Cardiac muscle cell (in vitro differentiated cells and primary cell): ENCODE measurements at regions not wholly inside any gene's neighbourhood (a gene's known extent, or its start where the extent isn't known, plus 50 kb on each side); places are given as distances from the start of the nearest gene placed in this dataset.

Source experiments
- DNase-seq, 2 donors: peaks; one replicate each; pipeline versions ENCODE4 v3.0.0 to v3.0.0-alpha.2; 2010 to 2017; ENCODE audit warnings: low read depth in 1 of 2, low spot score in 1 of 2
- H3K27ac ChIP-seq: fragments of 200-600 bp; sonication (generic); 2 replicates; pipeline ENCODE4 v1.5.1; 2016
- H3K27me3 ChIP-seq: fragments of 200-600 bp; sonication (generic); 2 replicates; pipeline ENCODE4 v1.6.0; 2016; ENCODE audit warnings: control low read depth
- H3K36me3 ChIP-seq: fragments of 200-600 bp; sonication (generic); 2 replicates; pipeline ENCODE4 v1.5.1; 2016; ENCODE audit warnings: control low read depth
- H3K4me1 ChIP-seq: fragments of 200-600 bp; sonication (generic); 2 replicates; pipeline ENCODE4 v1.8.1; 2017; ENCODE audit warnings: low read depth, mild to moderate bottlenecking, mixed run types
- H3K4me3 ChIP-seq: fragments of 200-600 bp; sonication (generic); 2 replicates; pipeline ENCODE4 v1.5.1; 2016; ENCODE audit warnings: mild to moderate bottlenecking
- H3K9me3 ChIP-seq: fragments of 200-600 bp; sonication (generic); 2 replicates; pipeline ENCODE4 v1.5.1; 2017; ENCODE audit warnings: low read depth, mild to moderate bottlenecking, control low read depth
- CTCF ChIP-seq: IDR thresholded peaks from 2 replicates; pipeline ENCODE4 v1.5.1; 2012; ENCODE audit warnings: low read depth, mild to moderate bottlenecking, low read length

GRCh38 chr13:79124183-79124582 lies 281.9 kb downstream of the RBM26 start:
- no peaks in the 10 kb centered on the region for H3K9me3 ChIP-seq
- H3K27me3 ChIP-seq: no peaks in the 10 kb centered on the region
- no peak overlapping the region for H3K27ac ChIP-seq
- no peak overlapping the region for H3K4me3 ChIP-seq
- no peak for DNase-seq
- TF ChIP-seq CTCF: no peak
- H3K36me3 ChIP-seq: no peaks in the 10 kb centered on the region
- H3K4me1 ChIP-seq: no peaks in the 10 kb centered on the region

GRCh38 chr13:79121286-79121685 lies 284.8 kb downstream of the RBM26 start:
- DNase-seq: no peak
- no peaks in the 10 kb centered on the region for H3K36me3 ChIP-seq
- no peak for TF ChIP-seq CTCF
- no peak overlapping the region for H3K4me3 ChIP-seq
- no peak overlapping the region for H3K27ac ChIP-seq
- H3K27me3 ChIP-seq: no peaks in the 10 kb centered on the region
- H3K4me1 ChIP-seq: no peaks in the 10 kb centered on the region
- no peaks in the 10 kb centered on the region for H3K9me3 ChIP-seq

- H3K27me3 ChIP-seq: no peaks in the 10 kb centered on the region
- H3K36me3 ChIP-seq: no peaks in the 10 kb centered on the region
- H3K4me3 ChIP-seq: no peak overlapping the region
- no peak for TF ChIP-seq CTCF
- DNase-seq: no peak
- H3K9me3 ChIP-seq: no peaks in the 10 kb centered on the region
- H3K27ac ChIP-seq: no peak overlapping the region
- H3K4me1 ChIP-seq: no peaks in the 10 kb centered on the region
Observed at GRCh38 chr13:79119578-79120107, 286.4 kb downstream of the RBM26 start.

GRCh38 chr13:79112016-79112415 lies 294.0 kb downstream of the RBM26 start:
- no peaks in the 10 kb centered on the region for H3K27me3 ChIP-seq
- H3K9me3 ChIP-seq: no peaks in the 10 kb centered on the region
- no peaks in the 10 kb centered on the region for H3K4me1 ChIP-seq
- no peak overlapping the region for H3K27ac ChIP-seq
- no peak for DNase-seq
- no peaks in the 10 kb centered on the region for H3K36me3 ChIP-seq
- no peak overlapping the region for H3K4me3 ChIP-seq
- no peak for TF ChIP-seq CTCF

- no peak overlapping the region for H3K27ac ChIP-seq
- no peaks in the 10 kb centered on the region for H3K27me3 ChIP-seq
- no peaks in the 10 kb centered on the region for H3K36me3 ChIP-seq
- H3K4me3 ChIP-seq: no peak overlapping the region
- H3K9me3 ChIP-seq: no peaks in the 10 kb centered on the region
- TF ChIP-seq CTCF: no peak
- H3K4me1 ChIP-seq: no peaks in the 10 kb centered on the region
- no peak for DNase-seq
Observed at GRCh38 chr13:79108914-79109643, 297.0 kb downstream of the RBM26 start.
